Skin of body (tissue), 1 donor: ENCODE measurements at regions not wholly inside any gene's neighbourhood (a gene's known extent, or its start where the extent isn't known, plus 50 kb on each side); places are given as distances from the start of the nearest gene placed in this dataset.
"Not testable (repeated sequence)": the region's sequence is repeated elsewhere in the genome, so short reads cannot be mapped to it uniquely, and the experiment has no call there.

Experiments used
- DNase-seq: peaks from one replicate; lab custom pipeline; 2025; lab: John Stamatoyannopoulos, UW

DNA sequence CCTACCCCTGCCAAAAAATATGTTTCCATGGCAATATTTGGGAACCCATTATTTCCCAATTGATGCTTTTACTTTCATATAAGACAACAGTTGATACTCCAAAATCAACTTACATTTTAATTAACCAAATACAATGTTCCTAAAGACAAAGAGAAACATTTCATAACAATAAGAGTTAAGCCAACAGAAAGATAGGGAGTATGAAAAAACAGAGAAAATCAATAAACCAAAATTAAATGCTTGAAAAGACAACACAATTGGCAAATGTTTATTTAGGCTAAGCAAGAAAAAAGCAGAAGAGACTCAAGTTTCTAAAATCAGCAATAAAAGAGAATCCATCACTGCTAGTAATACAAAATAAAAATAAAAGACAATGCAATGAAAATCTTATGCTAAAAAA, 123.1 kb upstream of the VPREB1 start:
- no peak for DNase-seq

DNA sequence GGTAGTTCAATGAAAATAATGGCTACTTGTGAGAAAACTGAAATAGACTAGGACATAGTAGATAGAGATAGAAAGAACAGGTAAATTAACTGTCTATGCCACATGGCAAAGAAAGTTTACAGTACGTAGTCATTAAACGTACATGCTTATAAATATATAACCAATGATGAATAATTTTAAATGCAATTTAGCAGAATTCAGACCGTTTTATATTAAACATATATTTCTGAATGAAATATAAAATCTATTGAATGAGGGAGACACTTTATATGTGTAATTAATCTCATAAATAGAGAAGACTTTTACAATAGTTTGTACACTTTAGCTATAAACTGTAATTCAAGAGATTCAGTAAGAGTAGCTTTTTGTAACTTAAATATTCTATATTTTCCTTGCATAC, 124.4 kb upstream of the VPREB1 start:
- no peak for DNase-seq

GRCh38 chr22:22118987-22119386, 125.6 kb upstream of the VPREB1 start:
- DNase-seq: no peak

- not testable (repeated sequence) for DNase-seq
Observed at GRCh38 chr22:22117864-22118544, 126.6 kb upstream of the VPREB1 start.

- not testable (repeated sequence) for DNase-seq
Observed at GRCh38 chr22:22116997-22117770, 127.4 kb upstream of the VPREB1 start.

GRCh38 chr22:22113701-22114100, 130.9 kb upstream of the VPREB1 start:
- no peak for DNase-seq

- DNase-seq: no peak
Observed at GRCh38 chr22:22112533-22113294, 130.1 kb upstream of the TOP3B start.

GRCh38 chr22:22111983-22112382, 129.4 kb upstream of the TOP3B start:
- DNase-seq: no peak

DNA sequence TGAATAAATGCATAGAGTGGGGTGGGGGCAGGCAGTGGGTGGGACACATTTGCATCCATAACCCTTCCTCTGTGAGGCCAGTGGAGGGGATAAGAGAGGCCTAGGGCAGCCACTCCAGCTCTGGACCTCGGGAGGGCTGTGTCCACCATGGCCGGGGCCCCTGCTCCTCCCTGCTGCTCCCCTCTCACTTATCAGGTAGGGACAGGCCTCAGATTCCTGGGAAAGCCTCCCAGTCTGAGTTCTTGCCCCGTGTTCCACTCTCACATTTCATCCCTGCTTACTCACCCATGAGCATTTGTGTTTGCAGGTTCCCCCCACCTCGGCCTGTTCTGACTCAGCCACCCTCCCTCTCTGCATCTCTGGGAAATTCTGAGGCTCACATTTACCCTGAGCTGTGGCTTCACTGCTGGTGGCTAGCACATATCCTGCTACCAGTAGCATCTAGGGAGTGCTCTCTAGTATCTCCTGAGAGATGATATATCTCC, 128.7 kb upstream of the TOP3B start:
- DNase-seq: no peak

DNA sequence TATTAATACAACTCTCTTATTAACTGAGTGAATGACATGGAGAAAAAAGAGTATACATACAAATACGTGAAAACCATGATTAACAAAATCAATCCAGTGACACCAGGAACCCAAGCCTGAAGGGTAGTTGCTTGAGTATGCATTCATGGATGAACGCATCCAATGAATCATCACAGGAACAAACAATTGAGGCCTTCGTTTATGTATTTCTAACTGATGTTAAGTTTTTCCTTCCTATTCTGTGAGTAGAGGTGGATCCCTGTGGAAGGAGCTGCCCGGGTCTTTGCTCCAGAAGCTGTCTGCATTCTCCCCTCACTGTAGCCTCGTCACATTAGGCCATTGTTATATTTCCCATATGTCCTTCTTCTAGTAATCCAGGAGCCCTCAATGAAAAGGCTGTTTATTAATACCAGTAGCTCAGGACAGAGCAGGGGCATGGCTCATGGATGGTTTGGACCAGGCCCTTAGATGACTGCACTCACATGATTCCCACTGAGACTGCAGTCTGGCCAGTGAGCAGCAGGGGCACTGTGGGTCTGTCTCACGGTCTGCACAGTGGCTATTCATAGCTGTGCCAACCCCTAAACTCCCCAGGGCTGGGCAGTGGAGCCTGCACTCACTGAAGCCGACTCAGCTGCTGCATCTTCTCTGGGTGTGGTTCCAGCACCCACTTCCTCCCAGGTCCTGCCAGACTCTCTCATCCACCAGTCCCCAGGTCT, 128.1 kb upstream of the TOP3B start:
- no peak for DNase-seq

DNA sequence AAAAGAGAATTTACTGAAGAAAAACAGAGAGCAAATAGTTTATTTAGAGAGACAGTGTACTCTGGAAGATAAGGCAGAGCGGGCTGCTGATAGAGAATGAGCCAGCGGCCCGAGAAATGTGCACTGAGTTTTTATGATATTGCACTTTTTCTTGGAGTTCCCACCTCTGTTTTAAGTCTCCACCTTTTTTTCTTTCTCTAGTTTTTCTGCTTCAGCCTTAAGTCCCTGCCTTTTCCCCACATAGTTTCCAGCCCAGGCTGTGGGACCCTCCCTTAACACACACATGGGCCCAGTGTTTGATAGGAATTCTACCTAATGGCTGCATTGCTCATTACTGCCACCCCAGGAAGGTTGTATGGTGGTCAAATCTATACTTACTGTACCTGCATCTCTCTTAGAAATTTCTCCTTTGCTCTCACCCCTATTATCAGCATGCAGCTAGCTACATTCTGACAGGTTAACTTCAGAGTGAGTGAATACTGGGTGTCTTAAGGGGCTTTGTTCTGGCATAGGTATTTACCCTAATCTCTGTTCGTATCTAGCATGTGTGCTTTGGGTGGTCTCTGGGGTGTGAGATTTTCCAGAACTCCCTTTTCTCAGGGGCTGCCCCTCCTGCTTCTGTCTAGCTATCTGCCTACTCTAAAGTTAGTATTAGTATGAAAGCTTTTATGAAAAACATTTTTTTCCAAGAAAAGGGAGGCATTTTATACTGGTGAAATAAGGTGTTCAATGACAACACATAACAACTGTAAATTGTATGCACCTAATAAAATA, 127.3 kb upstream of the TOP3B start:
- DNase-seq: no peak

DNA sequence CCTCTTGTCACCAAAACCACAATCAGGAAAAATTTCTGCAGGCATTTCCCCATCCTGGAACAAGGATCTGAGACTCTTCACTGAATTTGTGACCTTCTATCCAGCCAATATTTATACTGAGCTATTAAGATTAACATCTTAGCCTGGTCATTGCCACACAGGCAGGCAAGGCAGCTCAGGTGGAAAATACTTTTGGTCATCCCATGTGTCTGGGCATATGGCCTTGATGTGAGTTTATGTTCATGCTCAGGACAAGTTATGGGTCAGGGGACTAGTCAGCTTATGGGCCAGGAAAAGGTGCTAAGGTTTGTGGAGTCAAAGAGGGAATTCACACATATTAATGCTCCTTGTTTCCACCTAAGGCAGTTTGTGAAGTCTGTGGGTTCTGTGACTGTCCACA, 124.3 kb upstream of the TOP3B start:
- no peak for DNase-seq

DNA sequence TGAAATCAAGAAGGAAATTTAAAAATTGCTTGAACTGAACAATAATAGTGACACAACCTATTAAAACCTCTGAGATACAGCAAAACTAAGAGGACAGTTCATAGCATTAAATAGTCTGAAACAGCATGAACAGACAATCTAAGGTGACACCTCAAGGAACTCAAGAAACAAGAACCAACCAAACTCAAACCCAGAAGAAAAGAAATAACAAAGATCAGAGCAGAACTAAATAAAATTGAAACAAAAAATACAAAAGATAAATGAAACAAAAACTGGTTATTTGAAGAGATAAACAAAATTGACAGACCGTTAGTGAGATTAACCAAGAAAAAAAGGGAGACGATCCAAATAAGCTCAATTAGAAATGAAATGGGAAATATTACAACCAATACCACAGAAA, 122.8 kb upstream of the TOP3B start:
- DNase-seq: no peak

GRCh38 chr22:22103078-22103875, 120.7 kb upstream of the TOP3B start:
- DNase-seq: no peak

GRCh38 chr22:22099833-22100812, 117.5 kb upstream of the TOP3B start:
- no peak for DNase-seq

DNA sequence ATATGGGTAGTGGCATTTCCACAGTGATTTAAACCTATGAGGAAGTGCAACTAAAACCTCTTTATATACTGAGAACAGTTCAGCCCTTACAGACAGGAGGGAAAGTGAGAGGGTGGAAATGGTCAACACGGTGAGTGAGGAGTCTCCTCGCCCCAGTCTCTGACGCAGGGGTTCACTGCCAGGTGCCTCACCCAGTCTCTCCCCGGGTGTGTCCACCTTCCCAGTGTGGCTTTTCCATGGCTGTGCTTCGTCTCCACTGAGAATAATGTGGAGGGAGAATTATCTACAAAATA, 116.6 kb upstream of the TOP3B start:
- no peak for DNase-seq

GRCh38 chr22:22098457-22099193, 116.0 kb upstream of the TOP3B start:
- no peak for DNase-seq

- no peak for DNase-seq
Observed at GRCh38 chr22:22097727-22098228, 115.2 kb upstream of the TOP3B start.
